HG03354 (cell line): ENCODE measurements at regions not wholly inside any gene's neighbourhood (a gene's known extent, or its start where the extent isn't known, plus 50 kb on each side); places are given as distances from the start of the nearest gene placed in this dataset.

ENCODE experiments used
- ATAC-seq: cut with Tn5 transposase; IDR thresholded peaks from one replicate; pipeline ENCODE4 v1.9.1; 2021; ENCODE audit warnings: mild to moderate bottlenecking; ENCODE audit not compliant: unreplicated experiment, poor library complexity, severe bottlenecking

GRCh38 chr10:124235232-124235631 is 141.8 kb upstream of the CHST15 start:
- no peak for ATAC-seq

GRCh38 chr10:124233546-124234138 is 140.2 kb upstream of the CHST15 start:
- ATAC-seq, result no peak

GRCh38 chr10:124232686-124233545 is 139.5 kb upstream of the CHST15 start:
- ATAC-seq, result no peak

- peak; percentile 69 for ATAC-seq
Observed at GRCh38 chr10:124231168-124232155, 138.1 kb upstream of the CHST15 start.

GRCh38 chr10:124230635-124231167 is 137.3 kb upstream of the CHST15 start:
- ATAC-seq, result no peak

- ATAC-seq, result no peak
Observed at GRCh38 chr10:124229989-124230634, 136.7 kb upstream of the CHST15 start.

- ATAC-seq, result no peak
Observed at GRCh38 chr10:124229201-124229988, 136.0 kb upstream of the CHST15 start.

- ATAC-seq, result no peak
Observed at GRCh38 chr10:124228471-124228870, 135.1 kb upstream of the CHST15 start.

GRCh38 chr10:124227988-124228387 is 134.6 kb upstream of the CHST15 start:
- ATAC-seq, result no peak

GRCh38 chr10:124227055-124227975 is 133.9 kb upstream of the CHST15 start:
- ATAC-seq, result no peak

- ATAC-seq, result no peak
Observed at GRCh38 chr10:124226271-124227054, 133.1 kb upstream of the CHST15 start.

- ATAC-seq, result peak; percentile 25
Observed at GRCh38 chr10:124225467-124226270, 132.3 kb upstream of the CHST15 start.

- no peak for ATAC-seq
Observed at GRCh38 chr10:124225029-124225466, 131.7 kb upstream of the CHST15 start.

- ATAC-seq, result no peak
Observed at GRCh38 chr10:124224331-124225028, 131.1 kb upstream of the CHST15 start.

GRCh38 chr10:124223711-124224085 is 130.3 kb upstream of the CHST15 start:
- ATAC-seq, result no peak
